NCI-H1930 (cell line): ENCODE measurements at regions not wholly inside any gene's neighbourhood (a gene's known extent, or its start where the extent isn't known, plus 50 kb on each side); places are given as distances from the start of the nearest gene placed in this dataset.
"Not testable (repeated sequence)": the region's sequence is repeated elsewhere in the genome, so short reads cannot be mapped to it uniquely, and the experiment has no call there.

Experiments
- DNase-seq, 2 experiments: peaks; one replicate each; lab custom pipeline; 2025; lab: John Stamatoyannopoulos, UW

GRCh38 chr14:97074456-97074855 is 277.3 kb downstream of the VRK1 start:
- no peak for DNase-seq

- DNase-seq, result no peak
These were observed 277.7 kb downstream of the VRK1 start for GRCh38 chr14:97074856-97075255.

GRCh38 chr14:97077253-97077653 is 280.1 kb downstream of the VRK1 start:
- no peak for DNase-seq

DNA sequence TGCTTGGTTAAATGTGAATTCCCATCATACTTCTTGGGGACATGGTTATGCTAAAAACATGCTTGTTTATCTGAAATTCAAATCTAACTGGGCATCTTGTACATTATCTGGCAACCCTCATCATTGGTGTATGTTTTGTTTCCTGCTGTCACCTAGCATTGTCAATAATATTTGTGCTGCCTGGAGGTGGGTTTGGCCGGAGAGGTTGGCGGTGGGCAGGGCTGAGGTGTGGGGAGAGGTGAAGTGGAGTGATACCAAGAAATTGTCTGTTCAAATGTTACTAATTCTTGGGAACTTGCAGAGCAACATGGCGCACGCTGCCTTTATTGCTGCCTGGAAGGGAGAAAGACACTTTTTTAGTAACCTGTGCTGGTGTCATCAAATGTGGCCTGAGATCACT is 280.5 kb downstream of the VRK1 start:
- no peak for DNase-seq

DNA sequence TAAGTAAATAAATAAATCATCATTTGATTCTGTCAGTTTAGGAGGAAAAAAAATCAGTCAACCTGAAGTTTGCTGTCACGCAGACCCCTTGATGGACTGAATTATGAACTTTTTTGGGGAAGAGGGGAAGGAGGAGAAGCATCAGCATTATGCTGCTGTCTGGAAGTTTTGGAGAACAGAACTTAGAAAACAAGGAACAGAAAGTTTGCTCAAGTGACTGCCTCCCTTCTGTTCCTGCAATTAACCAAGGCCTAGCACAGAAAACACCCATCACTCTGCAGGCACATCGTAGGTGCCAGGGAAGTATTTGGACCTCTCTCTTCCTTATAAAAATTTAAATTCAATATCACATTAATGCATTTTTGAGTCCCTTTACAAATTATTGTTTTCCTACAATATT is 283.8 kb downstream of the VRK1 start:
- DNase-seq, result no peak

GRCh38 chr14:97095269-97095668 is 298.1 kb downstream of the VRK1 start:
- DNase-seq, result no peak

GRCh38 chr14:97097296-97097695 is 300.1 kb downstream of the VRK1 start:
- no peak for DNase-seq

- DNase-seq, result no peak
These were observed 303.1 kb downstream of the VRK1 start for GRCh38 chr14:97100306-97100705.

DNA sequence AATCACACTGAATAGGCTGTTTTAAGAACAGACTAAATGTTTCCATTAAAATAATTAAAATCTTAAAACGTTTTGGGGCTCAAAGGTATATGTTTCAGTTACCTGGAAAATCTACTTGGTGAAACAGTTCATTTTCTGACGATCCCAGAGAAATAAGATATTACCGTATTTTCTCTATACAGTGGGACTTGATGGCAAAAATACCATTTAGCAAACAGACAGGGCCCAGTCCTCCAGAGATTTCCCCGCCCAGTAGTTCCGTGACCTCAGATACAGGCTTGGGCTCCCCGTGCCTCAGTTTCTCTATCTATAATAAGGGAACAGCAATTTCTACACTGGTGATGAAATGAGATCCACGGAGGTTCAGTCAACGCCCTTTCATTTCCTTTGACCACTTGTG is 304.4 kb downstream of the VRK1 start:
- DNase-seq, result no peak

DNA sequence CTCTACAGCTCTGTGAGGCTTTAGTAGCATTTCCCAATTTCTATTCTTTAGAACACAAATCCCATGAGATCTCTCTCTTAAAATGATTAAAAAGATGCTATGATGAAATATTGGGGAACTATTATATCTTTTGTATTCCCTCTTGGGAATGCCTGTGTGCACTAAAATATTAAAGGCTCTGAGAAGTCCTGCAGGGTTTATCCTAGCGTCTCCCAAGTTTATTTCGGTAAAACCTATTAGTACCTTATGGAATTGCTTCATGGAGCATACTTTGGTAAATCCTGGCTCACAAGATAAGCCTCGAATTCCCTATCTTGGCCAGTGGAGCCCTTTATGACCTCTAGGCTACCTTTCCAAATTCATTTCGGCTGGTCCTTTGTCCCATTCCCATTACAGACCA is 306.8 kb downstream of the VRK1 start:
- DNase-seq, result no peak

GRCh38 chr14:97106166-97106565 is 309.0 kb downstream of the VRK1 start:
- DNase-seq, result no peak

GRCh38 chr14:97106609-97107008 is 309.4 kb downstream of the VRK1 start:
- no peak for DNase-seq

- DNase-seq, result no peak
These were observed 309.9 kb downstream of the VRK1 start for GRCh38 chr14:97107080-97107479.

DNA sequence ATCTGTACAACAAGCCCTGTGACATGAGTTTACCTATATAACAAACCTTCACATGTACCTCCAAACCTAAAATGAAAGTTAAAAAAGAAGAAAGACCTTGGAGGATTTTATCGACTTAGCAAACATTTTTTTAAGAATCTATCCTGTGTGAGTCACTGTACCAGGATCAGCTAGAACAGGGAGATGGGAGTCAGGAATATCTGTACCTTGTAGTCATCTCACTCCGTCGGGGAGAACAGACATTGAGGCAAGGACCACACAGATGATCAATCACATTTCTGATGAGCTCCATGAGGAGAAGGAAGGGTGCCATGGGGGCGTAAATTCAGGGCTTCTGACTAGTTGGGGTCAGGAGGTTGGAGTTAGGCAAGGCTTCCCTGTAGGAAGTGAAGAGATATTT is 310.6 kb downstream of the VRK1 start:
- DNase-seq, result no peak

- no peak for DNase-seq
These were observed 312.1 kb downstream of the VRK1 start for GRCh38 chr14:97109234-97109633.

- no peak for DNase-seq
These were observed 316.2 kb downstream of the VRK1 start for GRCh38 chr14:97113339-97113738.

DNA sequence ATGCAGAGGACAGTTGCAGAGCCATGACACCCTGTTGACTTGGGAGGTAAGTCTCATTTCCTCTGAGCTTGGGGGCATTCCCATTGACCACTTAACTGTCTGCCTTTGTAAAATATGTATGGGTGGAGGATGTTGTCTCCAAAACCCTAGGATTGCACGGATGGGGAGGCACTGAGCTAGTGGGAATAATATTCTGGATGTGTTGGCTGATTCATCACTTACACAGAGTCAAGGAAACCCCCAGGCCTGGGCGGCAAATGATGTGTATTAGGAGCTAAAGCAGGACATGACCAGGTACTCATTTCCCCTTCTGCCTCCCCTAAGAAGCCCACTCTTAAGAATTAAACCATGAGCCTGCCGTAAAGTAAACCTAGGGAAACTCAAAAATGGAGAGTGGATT is 319.4 kb downstream of the VRK1 start:
- DNase-seq, result no peak

DNA sequence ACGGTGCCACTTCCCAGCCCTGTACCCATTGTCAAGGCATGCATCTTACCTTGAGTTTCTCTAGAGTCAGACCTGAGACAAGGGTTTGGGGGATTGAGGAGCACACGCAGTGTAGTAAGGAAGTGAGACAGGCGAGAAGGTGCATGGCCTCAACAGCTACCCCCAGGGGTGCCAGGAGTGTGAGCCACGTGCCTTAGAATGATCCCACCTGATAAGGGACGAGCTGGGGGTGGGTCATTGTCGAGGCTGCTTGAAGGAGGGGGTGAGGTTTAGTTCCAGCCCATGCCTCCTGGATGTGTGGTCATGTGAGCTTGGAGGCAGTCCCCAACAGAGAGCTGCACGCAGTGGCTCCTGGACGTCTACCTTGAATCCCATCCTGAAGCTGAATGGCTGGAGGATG is 320.5 kb downstream of the VRK1 start:
- DNase-seq, result no peak

- DNase-seq, result no peak
These were observed 323.0 kb downstream of the VRK1 start for GRCh38 chr14:97120204-97120603.

- DNase-seq, result no peak
These were observed 323.4 kb downstream of the VRK1 start for GRCh38 chr14:97120611-97121031.

DNA sequence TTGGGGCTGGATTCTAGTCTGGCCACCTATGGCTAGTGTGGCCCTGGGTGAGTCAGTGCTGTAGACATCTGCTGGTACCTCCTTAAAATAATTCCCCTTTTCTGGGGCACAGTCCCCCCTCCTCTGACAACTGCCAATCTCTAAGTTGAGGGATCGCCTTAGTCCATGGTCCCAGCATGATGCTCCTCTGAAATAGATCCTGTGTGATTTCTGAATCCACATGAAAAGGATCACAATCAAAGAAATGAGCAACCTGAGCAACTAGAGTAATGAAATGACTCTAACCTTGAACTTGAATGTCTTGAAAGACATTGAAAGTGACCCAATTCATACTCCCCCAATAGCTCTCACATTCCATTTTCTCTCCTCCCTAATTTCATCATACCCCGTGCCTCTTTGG is 332.5 kb downstream of the VRK1 start:
- DNase-seq, result no peak

DNA sequence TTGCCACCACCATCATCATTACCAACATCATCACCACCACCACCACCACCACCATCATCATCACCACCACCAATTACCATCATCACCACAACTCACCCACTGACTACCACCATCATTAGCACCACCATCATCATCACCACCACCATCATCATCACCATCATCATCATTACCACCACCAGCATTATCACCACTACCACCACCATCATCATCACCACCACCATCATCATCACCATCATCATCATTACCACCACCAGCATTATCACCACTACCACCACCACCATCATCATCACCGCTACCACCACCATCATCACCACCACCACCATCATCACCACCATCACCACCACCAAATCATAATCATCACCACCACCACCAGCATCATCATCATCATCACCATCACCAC is 338.7 kb downstream of the VRK1 start:
- DNase-seq, result not testable (repeated sequence)

- no peak for DNase-seq
These were observed 340.5 kb downstream of the VRK1 start for GRCh38 chr14:97137705-97138104.

DNA sequence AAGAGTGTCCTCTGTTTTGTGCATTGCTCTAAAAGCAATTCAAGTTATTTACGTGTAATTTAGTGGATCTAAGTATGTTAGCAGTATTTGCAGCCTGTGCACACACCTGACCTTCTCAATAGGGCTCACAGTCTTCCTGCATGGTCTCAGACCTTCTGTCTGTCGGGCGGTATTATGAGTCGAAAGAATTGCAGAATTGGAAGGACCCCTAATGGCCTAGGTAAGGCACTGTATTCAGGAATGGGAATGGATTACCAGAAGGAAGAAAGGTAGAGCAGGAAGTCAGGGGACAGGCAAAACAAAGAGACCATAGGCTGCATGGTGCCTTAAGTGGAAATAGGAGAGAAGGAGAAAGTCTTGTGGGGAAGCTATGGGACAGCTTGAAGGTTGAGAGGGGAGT is 341.6 kb downstream of the VRK1 start:
- no peak for DNase-seq

DNA sequence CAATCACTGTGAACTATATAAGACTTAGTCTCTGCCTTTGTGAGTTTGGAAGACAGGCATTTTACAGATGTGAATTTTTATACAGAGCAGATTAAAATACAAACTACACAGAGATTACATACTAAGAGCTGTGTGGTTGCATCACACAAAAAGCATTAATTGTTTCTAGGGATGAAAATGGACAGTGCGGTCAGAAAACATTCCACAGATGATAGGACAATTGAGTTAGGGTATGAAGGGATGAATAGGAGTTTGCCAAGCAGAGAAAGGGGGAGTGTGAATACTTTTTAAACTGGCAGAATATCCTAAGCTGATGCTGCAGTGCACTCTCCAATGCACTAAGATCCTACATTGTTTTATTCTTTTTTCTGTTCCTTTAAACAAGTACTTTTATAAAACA is 345.8 kb downstream of the VRK1 start:
- DNase-seq, result no peak
